HEK293 (cell line): ENCODE measurements at regions not wholly inside any gene's neighbourhood (a gene's known extent, or its start where the extent isn't known, plus 50 kb on each side); places are given as distances from the start of the nearest gene placed in this dataset.

Experiments
- CTCF ChIA-PET: fragments of 350-600 bp; formaldehyde crosslinking; extraction: SDS; loops from one replicate; lab custom pipeline; 2021; ENCODE audit warnings: antibody characterized with exemption; lab: Yijun Ruan, JAX
- POLR2A ChIA-PET: fragments of 300-600 bp; formaldehyde crosslinking; extraction: SDS; loops from one replicate; lab custom pipeline; 2020; ENCODE audit warnings: antibody characterized with exemption, inconsistent platforms; lab: Yijun Ruan, JAX
- H3K27ac ChIP-seq: fragments of 200-500 bp; sonication (Bioruptor generic); 2 replicates; pipeline ENCODE4 v1.5.1; 2014; ENCODE audit warnings: low read depth, low read length, control low read depth, inconsistent platforms; ENCODE audit errors: extremely low read depth
- H3K36me3 ChIP-seq, 2 experiments: fragments of 200-500 bp in 1 of 2; sonication (Bioruptor generic) in 1 of 2; 1 replicate in 1 of 2; 2 replicates in 1 of 2; pipeline ENCODE4 v1.5.1; 2014 to 2017; ENCODE audit warnings: inconsistent platforms in 2 of 2, low read length in 2 of 2; ENCODE audit not compliant: control insufficient read depth in 2 of 2, insufficient read depth in 1 of 2
- H3K4me1 ChIP-seq: fragments of 200-500 bp; sonication (Bioruptor generic); 2 replicates; pipeline ENCODE4 v1.5.1; 2014; ENCODE audit warnings: mild to moderate bottlenecking, low read length, inconsistent platforms; ENCODE audit not compliant: control insufficient read depth, insufficient read depth
- H3K4me3 ChIP-seq: 2 replicates; pipeline ENCODE4 v1.5.1; 2011; ENCODE audit warnings: low read depth, mild to moderate bottlenecking, control low read depth, low read length, moderate library complexity
- H3K9me3 ChIP-seq: fragments of 200-500 bp; sonication (Bioruptor generic); 2 replicates; pipeline ENCODE4 v1.5.1; 2014; ENCODE audit warnings: low read depth, low read length, inconsistent platforms; ENCODE audit not compliant: control insufficient read depth, insufficient read depth
- HOXD13 ChIP-seq: sonication (generic); formaldehyde crosslinking; IDR thresholded peaks from 2 replicates; pipeline ENCODE4 v1.8.0; 2022; ENCODE audit warnings: missing genetic modification reagents, borderline replicate concordance
- KLF8 ChIP-seq: fragments of 450-650 bp; formaldehyde crosslinking; IDR thresholded peaks from 2 replicates; pipeline ENCODE4 v1.5.1; 2016; ENCODE audit warnings: missing biosample characterization, missing genetic modification characterization
- KLF9 ChIP-seq: fragments of 450-650 bp; formaldehyde crosslinking; IDR thresholded peaks from 2 replicates; pipeline ENCODE4 v1.5.1; 2016; ENCODE audit warnings: missing biosample characterization, missing genetic modification characterization, low read depth
- MZF1 ChIP-seq: fragments of 450-650 bp; formaldehyde crosslinking; IDR thresholded peaks from 2 replicates; pipeline ENCODE4 v1.5.1; 2017; ENCODE audit warnings: missing biosample characterization, missing genetic modification characterization, borderline replicate concordance
- ZFHX2 ChIP-seq: fragments of 450-650 bp; formaldehyde crosslinking; conservative IDR thresholded peaks from 2 replicates; pipeline ENCODE4 v1.5.1; 2016; ENCODE audit warnings: missing biosample characterization, missing genetic modification characterization
- ZNF169 ChIP-seq: fragments of 450-650 bp; formaldehyde crosslinking; IDR thresholded peaks from 2 replicates; pipeline ENCODE4 v1.5.1; 2016; ENCODE audit warnings: missing biosample characterization, missing genetic modification characterization
- ZNF274 ChIP-seq, 2 experiments: fragments of 200-500 bp in 1 of 2; fragments of 450-650 bp in 1 of 2; sonication (Bioruptor generic) in 1 of 2; formaldehyde crosslinking in 1 of 2; IDR thresholded peaks; 2 replicates each; pipeline versions ENCODE4 v1.5.1 to v1.6.1; 2014 to 2016; ENCODE audit warnings: borderline replicate concordance in 1 of 2, inconsistent platforms in 1 of 2, low read length in 1 of 2, missing biosample characterization in 1 of 2, missing genetic modification characterization in 1 of 2
- ZNF354C ChIP-seq: fragments of 450-650 bp; formaldehyde crosslinking; IDR thresholded peaks from 2 replicates; pipeline ENCODE4 v1.5.1; 2016; ENCODE audit warnings: missing biosample characterization, missing genetic modification characterization, low read depth, borderline replicate concordance
- ZNF391 ChIP-seq: fragments of 450-650 bp; formaldehyde crosslinking; IDR thresholded peaks from 2 replicates; pipeline ENCODE4 v1.5.1; 2016; ENCODE audit warnings: low read depth, missing biosample characterization, missing genetic modification characterization, borderline replicate concordance
- ZNF510 ChIP-seq: fragments of 450-650 bp; formaldehyde crosslinking; IDR thresholded peaks from 2 replicates; pipeline ENCODE4 v1.5.1; 2018; ENCODE audit warnings: mild to moderate bottlenecking, missing genetic modification characterization, missing biosample characterization; ENCODE audit not compliant: insufficient replicate concordance
- ZNF549 ChIP-seq: fragments of 450-650 bp; IDR thresholded peaks from 2 replicates; pipeline ENCODE4 v1.5.1; 2018; ENCODE audit warnings: missing biosample characterization, missing genetic modification characterization, mild to moderate bottlenecking, inconsistent platforms, moderate library complexity
- ZNF571 ChIP-seq: fragments of 450-650 bp; formaldehyde crosslinking; IDR thresholded peaks from 2 replicates; pipeline ENCODE4 v1.5.0; 2017; ENCODE audit warnings: missing biosample characterization, missing genetic modification characterization
- TF ChIP-seq, protein P1 (sequence below): fragments of 450-650 bp; formaldehyde crosslinking; IDR thresholded peaks from 2 replicates; pipeline ENCODE4 v1.5.1; 2016; ENCODE audit warnings: missing biosample characterization, missing genetic modification characterization, low read depth
- TF ChIP-seq, protein P2 (sequence below): fragments of 450-650 bp; formaldehyde crosslinking; IDR thresholded peaks from 2 replicates; pipeline ENCODE4 v1.5.1; 2016; ENCODE audit warnings: missing biosample characterization, missing genetic modification characterization

DNA sequence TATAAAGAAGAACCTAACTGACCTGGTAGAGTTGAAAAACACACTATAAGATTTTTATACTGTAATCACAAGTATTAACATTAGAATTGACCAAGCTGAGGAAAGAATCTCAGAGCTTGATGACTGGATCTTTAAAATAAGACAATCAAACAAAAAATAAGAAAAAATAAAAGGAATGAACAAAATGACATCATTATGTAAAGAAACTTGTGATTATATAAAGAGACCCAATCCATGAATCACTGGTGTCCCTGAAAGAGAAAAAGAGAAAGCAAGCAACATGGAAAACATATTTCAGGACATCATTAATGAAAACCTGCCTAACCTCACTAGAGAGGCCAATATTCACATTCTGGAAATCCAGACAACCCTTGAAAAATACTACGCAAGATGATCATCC lies 822.5 kb upstream of the SLITRK5 start:
- Histone ChIP-seq H3K36me3 (no peaks in the 10 kb centered on the region), H3K9me3 (no peaks in the 10 kb centered on the region), H3K4me1 (no peaks in the 10 kb centered on the region), H3K4me3 (no peak overlapping the region), H3K27ac (no peak overlapping the region)
- ChIA-PET POLR2A (no interaction called here), CTCF (interaction anchor here (0.7 kb wide), 1 partner anchor 347 kb away, joined by 5 read pairs; no protein-coding TSS in a partner anchor)
- TF ChIP-seq KLF8 (tag by site-specific recombination) (no peak), ZNF391 (tag by site-specific recombination) (no peak), ZNF571 (tag by site-specific recombination) (no peak), ZNF169 (tag by site-specific recombination) (no peak), ZNF274 (IDR thresholded peaks at IDR 0.05; ENCODE audit: low read length) (no peak), ZNF274 (tag by site-specific recombination; IDR thresholded peaks at IDR 0.05; ENCODE audit: borderline replicate concordance) (no peak), ZFHX2 (tag by site-specific recombination) (no peak)
- TF ChIP-seq, protein P1, sequence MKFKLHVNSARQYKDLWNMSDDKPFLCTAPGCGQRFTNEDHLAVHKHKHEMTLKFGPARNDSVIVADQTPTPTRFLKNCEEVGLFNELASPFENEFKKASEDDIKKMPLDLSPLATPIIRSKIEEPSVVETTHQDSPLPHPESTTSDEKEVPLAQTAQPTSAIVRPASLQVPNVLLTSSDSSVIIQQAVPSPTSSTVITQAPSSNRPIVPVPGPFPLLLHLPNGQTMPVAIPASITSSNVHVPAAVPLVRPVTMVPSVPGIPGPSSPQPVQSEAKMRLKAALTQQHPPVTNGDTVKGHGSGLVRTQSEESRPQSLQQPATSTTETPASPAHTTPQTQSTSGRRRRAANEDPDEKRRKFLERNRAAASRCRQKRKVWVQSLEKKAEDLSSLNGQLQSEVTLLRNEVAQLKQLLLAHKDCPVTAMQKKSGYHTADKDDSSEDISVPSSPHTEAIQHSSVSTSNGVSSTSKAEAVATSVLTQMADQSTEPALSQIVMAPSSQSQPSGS (tag by site-specific recombination): peak; percentile 67
- TF ChIP-seq, protein P2, sequence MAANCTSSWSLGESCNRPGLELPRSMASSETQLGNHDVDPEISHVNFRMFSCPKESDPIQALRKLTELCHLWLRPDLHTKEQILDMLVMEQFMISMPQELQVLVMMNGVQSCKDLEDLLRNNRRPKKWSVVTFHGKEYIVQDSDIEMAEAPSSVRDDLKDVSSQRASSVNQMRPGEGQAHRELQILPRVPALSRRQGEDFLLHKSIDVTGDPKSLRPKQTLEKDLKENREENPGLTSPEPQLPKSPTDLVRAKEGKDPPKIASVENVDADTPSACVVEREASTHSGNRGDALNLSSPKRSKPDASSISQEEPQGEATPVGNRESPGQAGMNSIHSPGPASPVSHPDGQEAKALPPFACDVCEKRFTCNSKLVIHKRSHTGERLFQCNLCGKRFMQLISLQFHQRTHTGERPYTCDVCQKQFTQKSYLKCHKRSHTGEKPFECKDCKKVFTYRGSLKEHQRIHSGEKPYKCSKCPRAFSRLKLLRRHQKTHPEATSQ (tag by site-specific recombination): no peak

DNA sequence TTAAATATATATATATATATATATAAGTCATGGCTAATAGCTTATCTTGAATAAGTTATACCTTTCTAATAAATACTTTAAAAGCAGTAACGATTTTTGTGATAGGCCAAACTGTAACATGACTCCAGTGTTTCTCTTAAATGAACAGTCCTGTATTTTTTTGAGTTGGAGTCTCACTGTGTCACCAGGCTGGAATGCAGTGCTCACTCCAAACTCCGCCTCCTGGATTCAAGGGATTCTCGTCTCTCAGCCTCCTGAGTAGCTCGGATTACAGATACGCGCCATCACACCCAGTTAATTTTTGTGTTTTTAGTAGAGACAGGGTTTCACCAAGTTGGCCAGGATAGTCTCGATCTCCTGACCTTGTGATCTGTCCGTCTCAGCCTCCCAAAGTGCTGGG lies 814.2 kb upstream of the SLITRK5 start:
- ChIA-PET POLR2A (no interaction called here), CTCF (interaction anchor here (0.6 to 1.1 kb wide), 2 partner anchors 417 to 1627 kb away, joined by 3 read pairs; no protein-coding TSS in a partner anchor)
- no peak for TF ChIP-seq ZFHX2 (tag by site-specific recombination)
- no peak for TF ChIP-seq ZNF549 (tag by site-specific recombination)
- TF ChIP-seq KLF9 (tag by site-specific recombination): no peak
- no peak for TF ChIP-seq HOXD13
- TF ChIP-seq ZNF169 (tag by site-specific recombination): no peak
- TF ChIP-seq MZF1: no peak
- no peak overlapping the region for H3K27ac ChIP-seq
- no peak overlapping the region for H3K4me3 ChIP-seq
- no peaks in the 10 kb centered on the region for H3K4me1 ChIP-seq
- no peaks in the 10 kb centered on the region for H3K36me3 ChIP-seq
- no peaks in the 10 kb centered on the region for H3K9me3 ChIP-seq

DNA sequence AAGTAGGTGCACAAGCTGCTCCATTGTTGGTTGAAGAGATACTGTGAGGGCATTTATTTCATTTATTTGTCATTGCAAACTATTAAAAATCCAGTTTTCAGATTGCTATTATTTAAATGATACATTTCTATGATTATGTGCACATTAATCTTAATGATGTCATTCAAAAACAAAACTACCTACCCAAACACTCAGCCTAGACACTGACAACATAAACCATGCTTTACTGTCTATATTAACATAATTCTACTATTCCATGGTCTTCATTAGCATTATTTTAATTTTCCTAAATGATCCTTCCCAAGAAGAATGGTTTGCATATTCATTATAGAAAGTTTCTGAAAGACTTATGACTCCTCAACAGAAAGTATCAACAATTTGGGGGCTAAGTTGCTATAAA lies 813.0 kb upstream of the SLITRK5 start:
- no peak overlapping the region for H3K4me3 ChIP-seq
- no peak overlapping the region for H3K27ac ChIP-seq
- ChIA-PET CTCF (no interaction called here), POLR2A (no interaction called here)
- TF ChIP-seq ZNF510 (tag by site-specific recombination): no peak
- TF ChIP-seq, protein P1 (tag by site-specific recombination): peak; percentile 51; the same call in 1 of the 2 replicates
- H3K9me3 ChIP-seq: no peaks in the 10 kb centered on the region
- no peaks in the 10 kb centered on the region for H3K4me1 ChIP-seq
- H3K36me3 ChIP-seq: no peaks in the 10 kb centered on the region

DNA sequence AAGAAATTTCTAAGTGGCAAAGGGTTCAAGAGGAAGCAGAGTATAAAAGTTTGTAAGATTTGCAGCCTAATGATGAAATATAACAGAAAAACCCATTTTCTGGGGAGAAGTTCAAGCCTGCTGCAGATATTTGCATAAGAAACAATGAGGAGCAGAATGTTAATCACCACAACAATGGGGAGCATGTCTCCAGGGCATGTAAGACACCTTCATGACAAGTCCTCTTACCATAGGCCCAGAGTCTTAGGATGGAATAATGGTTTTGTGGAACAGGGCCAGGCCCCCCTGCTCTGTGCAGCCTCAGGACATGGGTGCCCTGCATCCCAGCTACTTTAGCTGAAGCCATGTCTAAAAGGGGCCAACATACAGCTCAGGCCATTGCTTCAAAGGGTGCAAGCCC lies 809.0 kb upstream of the SLITRK5 start:
- Histone ChIP-seq H3K9me3 (no peaks in the 10 kb centered on the region), H3K4me3 (no peak overlapping the region), H3K27ac (no peak overlapping the region), H3K4me1 (no peaks in the 10 kb centered on the region), H3K36me3 (no peaks in the 10 kb centered on the region)
- TF ChIP-seq ZNF354C: no peak
- ChIA-PET POLR2A (no interaction called here), CTCF (no interaction called here)
